Heart left ventricle (tissue), 13 donors: ENCODE measurements at regions not wholly inside any gene's neighbourhood (a gene's known extent, or its start where the extent isn't known, plus 50 kb on each side); places are given as distances from the start of the nearest gene placed in this dataset.

Experiments used
- POLR2A ChIP-seq, 2 donors: fragments of 450-650 bp; IDR thresholded peaks; one replicate each; pipeline ENCODE4 v1.6.1; 2017; ENCODE audit warnings: antibody characterized with exemption in 2 of 2, mild to moderate bottlenecking in 2 of 2, moderate library complexity in 2 of 2
- TF ChIP-seq, protein P1 (sequence below), 12 donors: fragments of 200-600 bp; sonication (generic) in 4 of 12; IDR thresholded peaks; one replicate each; pipeline versions ENCODE4 v1.5.0 to v1.8.0; 2018 to 2022; ENCODE audit warnings: antibody characterized with exemption in 12 of 12, mild to moderate bottlenecking in 5 of 12
- donor health status: ischemic (EF 13 %, LVEDD 7.1; RV severe dilation, severe dysfunction).
- donor health status: DM: no; HTN: yes; CAD: no.
- donor health status: DM: no; HTN: no; CAD: no.
- donor health status: ischemic (EF 25% LVEDD 6.9; RV normal size, moderate dysfunction).
- donor health status: ischemic (EF 25% LVEDD 5.7; RV mildly dilated, moderate dysfunction).
- donor health status: ischemic (EF 35%, LVEDD 5.7; RV mildly dilated, moderate dysfunction).
- donor health status: nonischemic (EF 11% LVEDD 7.7; RV severe dilation, severe dysfunction).
- donor health status: DM: yes; HTN: yes; CAD: no.
- donor health status: PGD.
- donor health status: ischemic (EF 29% LVEDD 5.4; RV normal size, mild dysfunction).
- donor health status: nonischemic (EF 23%, LVEDD 6.1; RV moderate dilation, normal function).

DNA sequence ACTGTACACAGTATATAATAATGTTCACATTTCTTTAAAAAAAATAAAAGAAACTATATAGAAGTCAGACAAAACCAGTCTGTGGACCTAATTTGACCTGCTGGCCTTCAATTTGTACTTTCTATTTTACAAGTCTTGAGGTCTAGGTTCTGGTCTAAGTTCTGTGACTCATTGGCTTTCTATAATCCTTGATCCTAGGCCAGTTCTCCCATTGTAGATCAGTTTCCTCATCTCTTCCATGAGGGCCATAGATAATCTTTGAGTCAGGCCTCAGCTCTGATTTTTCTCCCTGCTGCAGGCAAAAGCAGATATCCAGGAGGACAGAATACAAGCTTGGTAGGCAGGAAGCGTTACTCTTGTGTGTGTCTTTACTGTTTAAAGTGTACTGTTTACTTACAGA, 603.7 kb upstream of the CAMK1G start:
- TF ChIP-seq, protein P1, sequence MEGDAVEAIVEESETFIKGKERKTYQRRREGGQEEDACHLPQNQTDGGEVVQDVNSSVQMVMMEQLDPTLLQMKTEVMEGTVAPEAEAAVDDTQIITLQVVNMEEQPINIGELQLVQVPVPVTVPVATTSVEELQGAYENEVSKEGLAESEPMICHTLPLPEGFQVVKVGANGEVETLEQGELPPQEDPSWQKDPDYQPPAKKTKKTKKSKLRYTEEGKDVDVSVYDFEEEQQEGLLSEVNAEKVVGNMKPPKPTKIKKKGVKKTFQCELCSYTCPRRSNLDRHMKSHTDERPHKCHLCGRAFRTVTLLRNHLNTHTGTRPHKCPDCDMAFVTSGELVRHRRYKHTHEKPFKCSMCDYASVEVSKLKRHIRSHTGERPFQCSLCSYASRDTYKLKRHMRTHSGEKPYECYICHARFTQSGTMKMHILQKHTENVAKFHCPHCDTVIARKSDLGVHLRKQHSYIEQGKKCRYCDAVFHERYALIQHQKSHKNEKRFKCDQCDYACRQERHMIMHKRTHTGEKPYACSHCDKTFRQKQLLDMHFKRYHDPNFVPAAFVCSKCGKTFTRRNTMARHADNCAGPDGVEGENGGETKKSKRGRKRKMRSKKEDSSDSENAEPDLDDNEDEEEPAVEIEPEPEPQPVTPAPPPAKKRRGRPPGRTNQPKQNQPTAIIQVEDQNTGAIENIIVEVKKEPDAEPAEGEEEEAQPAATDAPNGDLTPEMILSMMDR (IDR thresholded peaks at IDR 0.05): no peak
- no peak for TF ChIP-seq POLR2A (IDR thresholded peaks at IDR 0.05)
